ENCODE measurements at regions not wholly inside any gene's neighbourhood (a gene's known extent, or its start where the extent isn't known, plus 50 kb on each side); places are given as distances from the start of the nearest gene placed in this dataset.

- TF ChIP-seq CTCF (IDR thresholded peaks at IDR 0.05): no peak
- no peak for TF ChIP-seq POLR2A (IDR thresholded peaks at IDR 0.05)
These were observed 544.2 kb downstream of the RWDD3 start for GRCh38 chr1:95778217-95778616.
